ENCODE measurements at regions not wholly inside any gene's neighbourhood (a gene's known extent, or its start where the extent isn't known, plus 50 kb on each side); places are given as distances from the start of the nearest gene placed in this dataset.

DNA sequence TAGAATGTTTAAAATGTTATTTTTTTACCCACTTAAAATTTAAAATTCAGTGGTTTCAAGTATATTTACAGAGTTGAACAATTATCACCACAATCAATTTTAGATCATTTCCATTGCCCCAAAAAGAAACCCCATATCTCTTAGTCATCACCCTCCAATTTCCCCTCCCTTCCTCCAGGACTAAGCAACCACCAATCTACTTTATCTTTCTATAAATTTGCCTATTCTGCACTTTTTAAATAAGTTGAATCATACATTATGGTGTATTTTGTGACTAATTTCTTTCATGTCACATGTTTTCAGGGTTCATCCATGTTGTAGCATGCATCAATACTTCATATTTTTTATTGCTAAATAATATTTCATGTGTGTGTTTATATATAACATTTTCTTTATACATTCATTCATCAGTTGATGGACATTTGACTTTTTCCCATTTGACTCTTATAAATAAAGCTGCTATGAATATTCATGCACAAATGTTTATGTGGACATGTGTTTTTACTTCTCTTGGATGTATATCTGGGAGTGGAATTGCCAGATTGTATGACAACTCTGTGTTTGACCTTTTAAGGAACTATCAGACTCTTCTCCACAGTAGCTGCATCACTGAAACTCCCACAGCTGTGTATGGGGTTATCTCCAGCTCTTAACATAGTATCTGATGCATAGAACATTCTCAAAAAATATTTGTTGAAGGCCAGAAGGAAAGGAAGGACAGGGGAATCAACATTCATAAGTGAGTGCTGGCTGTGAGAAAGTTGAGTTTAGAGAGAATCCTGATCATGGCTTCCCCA lies 107.8 kb upstream of the OXGR1 start:
- Histone ChIP-seq H3K4me3 (replicated peaks in 1 of 3; ENCODE audit: insufficient read depth in 1 of 3, low read depth in 2 of 3, low read length in 3 of 3) (no peak overlapping the region), H3K27ac (ENCODE audit: extremely low read length, insufficient read depth, low read length) (no peak overlapping the region), H2AFZ (ENCODE audit: low read length) (no peak overlapping the region), H3K79me2 (ENCODE audit: insufficient read depth, low read length) (no peaks in the 10 kb centered on the region), H3K9ac (ENCODE audit: insufficient read depth, low read depth, low read length) (no peak overlapping the region), H3K4me1 (ENCODE audit: insufficient read depth, low read length) (no peaks in the 10 kb centered on the region), H3K36me3 (replicated peaks in 1 of 2; ENCODE audit: control insufficient read depth in 1 of 2, insufficient read depth in 2 of 2, low read length in 2 of 2) (no peaks in the 10 kb centered on the region), H3K9me3 (ENCODE audit: low read length) (peaks cover 6% of the 10 kb centered on the region; the same call in 1 of the 2 replicates), H3K27me3 (ENCODE audit: control insufficient read depth in 1 of 2, insufficient read depth in 2 of 2, low read length in 2 of 2) (peaks cover 0 to 5% of the 10 kb centered on the region in 2 experiments; a peak in 1 of 5 replicates), H3K4me2 (ENCODE audit: low read depth, low read length) (no peak overlapping the region), H4K20me1 (ENCODE audit: insufficient read depth, low read length) (no peaks in the 10 kb centered on the region)
- ATAC-seq (no peak), DNase-seq (ENCODE audit: low spot score) (no peak), FAIRE-seq (no peak)
- intact Hi-C loops (cut with micrococcal nuclease; ENCODE audit: unreplicated experiment) = no loop called here
- TF ChIP-seq MAFF (IDR thresholded peaks at IDR 0.05; ENCODE audit: low read depth, low read length) = peak; percentile 66
- TF ChIP-seq TAF15 (IDR thresholded peaks at IDR 0.05; ENCODE audit: low read depth, low read length, poor library complexity, severe bottlenecking) = no peak
- TF ChIP-seq THYN1 (CRISPR knock-in tag; IDR thresholded peaks at IDR 0.05; ENCODE audit: borderline replicate concordance, low read depth) = no peak
- TF ChIP-seq MAFK (conservative IDR thresholded peaks at IDR 0.05 in 1 of 2, IDR thresholded peaks at IDR 0.05 in 1 of 2; ENCODE audit: low read length in 2 of 2) = peak; percentile 54 to 79; a peak in 3 of 4 replicates
- no peak for TF ChIP-seq CREM (IDR thresholded peaks at IDR 0.05)
- TF ChIP-seq CREM (CRISPR knock-in tag; IDR thresholded peaks at IDR 0.05) = no peak
- no TSS peak for BruUV-seq (replicated peaks)
- in situ Hi-C loops (cut with HindIII; ENCODE audit: extremely low pct_ligation_motif_present, low pct_unique_long_range_greater_than_20kb) = no loop called here
- ChIA-PET CTCF (ENCODE audit: low intra/inter-chr PET ratio, low total read pairs) (no interaction called here), POLR2A (no interaction called here)

GRCh38 chr13:97106323-97106722 lies 112.0 kb upstream of the OXGR1 start:
- Histone ChIP-seq H3K27me3 (ENCODE audit: control insufficient read depth in 1 of 2, insufficient read depth in 2 of 2, low read length in 2 of 2) (peaks cover 0 to 5% of the 10 kb centered on the region in 2 experiments; a peak in 1 of 5 replicates), H3K4me2 (ENCODE audit: low read depth, low read length) (no peak overlapping the region), H3K4me1 (ENCODE audit: insufficient read depth, low read length) (peaks cover 13% of the 10 kb centered on the region), H3K9me3 (ENCODE audit: low read length) (peaks cover 6% of the 10 kb centered on the region; the same call in 1 of the 2 replicates), H3K36me3 (replicated peaks in 1 of 2; ENCODE audit: control insufficient read depth in 1 of 2, insufficient read depth in 2 of 2, low read length in 2 of 2) (no peaks in the 10 kb centered on the region), H3K4me3 (replicated peaks in 1 of 3; ENCODE audit: insufficient read depth in 1 of 3, low read depth in 2 of 3, low read length in 3 of 3) (no peak overlapping the region), H3K79me2 (ENCODE audit: insufficient read depth, low read length) (no peaks in the 10 kb centered on the region), H4K20me1 (ENCODE audit: insufficient read depth, low read length) (no peaks in the 10 kb centered on the region), H3K9ac (ENCODE audit: insufficient read depth, low read depth, low read length) (no peak overlapping the region), H2AFZ (ENCODE audit: low read length) (no peak overlapping the region), H3K27ac (ENCODE audit: extremely low read length, insufficient read depth, low read length) (no peak overlapping the region)
- POLR2A ChIA-PET = no interaction called here
- in situ Hi-C loops (cut with HindIII; ENCODE audit: extremely low pct_ligation_motif_present, low pct_unique_long_range_greater_than_20kb) = no loop called here
- CTCF ChIA-PET (ENCODE audit: low intra/inter-chr PET ratio, low total read pairs) = no interaction called here
- no peak for ATAC-seq
- DNase-seq (ENCODE audit: low spot score) = no peak
- no peak for FAIRE-seq
- no TSS peak for BruUV-seq (replicated peaks)
- intact Hi-C loops (cut with micrococcal nuclease; ENCODE audit: unreplicated experiment) = no loop called here
- 26% methylated on average over 6 of the region's 6 CpGs for WGBS (ENCODE audit: low lambda C conversion rate)
- no peak for TF ChIP-seq ELF1 (CRISPR knock-in tag; IDR thresholded peaks at IDR 0.05)
- no peak for TF ChIP-seq RBFOX2 (IDR thresholded peaks at IDR 0.05; ENCODE audit: low read depth, low read length)
- no peak for TF ChIP-seq RFX5 (IDR thresholded peaks at IDR 0.05; ENCODE audit: low read depth, low read length)
- no peak for TF ChIP-seq USF2 (IDR thresholded peaks at IDR 0.05; ENCODE audit: low read depth, low read length)
- TF ChIP-seq USF2 (CRISPR knock-in tag; IDR thresholded peaks at IDR 0.05; ENCODE audit: borderline replicate concordance) = no peak
- TF ChIP-seq ZSCAN20 (CRISPR knock-in tag; IDR thresholded peaks at IDR 0.05; ENCODE audit: borderline replicate concordance) = no peak
- TF ChIP-seq, protein P1, sequence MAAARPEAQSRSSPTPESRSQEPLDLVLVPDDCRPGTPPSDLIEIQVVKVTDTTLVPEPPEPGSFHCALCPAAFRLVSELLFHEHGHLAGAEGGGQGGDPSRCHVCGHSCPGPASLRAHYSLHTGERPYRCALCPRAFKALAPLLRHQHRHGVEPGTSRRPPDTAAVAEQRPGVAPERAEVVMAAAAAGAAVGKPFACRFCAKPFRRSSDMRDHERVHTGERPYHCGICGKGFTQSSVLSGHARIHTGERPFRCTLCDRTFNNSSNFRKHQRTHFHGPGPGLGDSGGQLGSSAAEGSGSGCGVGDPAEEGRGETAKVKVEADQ (CRISPR knock-in tag; IDR thresholded peaks at IDR 0.05; ENCODE audit: borderline replicate concordance) = no peak
- TF ChIP-seq ERF (CRISPR knock-in tag; IDR thresholded peaks at IDR 0.05) = no peak
- TF ChIP-seq, protein P2, sequence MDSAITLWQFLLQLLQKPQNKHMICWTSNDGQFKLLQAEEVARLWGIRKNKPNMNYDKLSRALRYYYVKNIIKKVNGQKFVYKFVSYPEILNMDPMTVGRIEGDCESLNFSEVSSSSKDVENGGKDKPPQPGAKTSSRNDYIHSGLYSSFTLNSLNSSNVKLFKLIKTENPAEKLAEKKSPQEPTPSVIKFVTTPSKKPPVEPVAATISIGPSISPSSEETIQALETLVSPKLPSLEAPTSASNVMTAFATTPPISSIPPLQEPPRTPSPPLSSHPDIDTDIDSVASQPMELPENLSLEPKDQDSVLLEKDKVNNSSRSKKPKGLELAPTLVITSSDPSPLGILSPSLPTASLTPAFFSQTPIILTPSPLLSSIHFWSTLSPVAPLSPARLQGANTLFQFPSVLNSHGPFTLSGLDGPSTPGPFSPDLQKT (CRISPR knock-in tag; IDR thresholded peaks at IDR 0.05; ENCODE audit: borderline replicate concordance) = no peak
